GM19023 (cell line): ENCODE measurements at regions not wholly inside any gene's neighbourhood (a gene's known extent, or its start where the extent isn't known, plus 50 kb on each side); places are given as distances from the start of the nearest gene placed in this dataset.

Source experiments
- ATAC-seq: cut with Tn5 transposase; IDR thresholded peaks from one replicate; pipeline ENCODE4 v1.9.1; 2021; ENCODE audit warnings: mild to moderate bottlenecking, moderate library complexity; ENCODE audit not compliant: unreplicated experiment

DNA sequence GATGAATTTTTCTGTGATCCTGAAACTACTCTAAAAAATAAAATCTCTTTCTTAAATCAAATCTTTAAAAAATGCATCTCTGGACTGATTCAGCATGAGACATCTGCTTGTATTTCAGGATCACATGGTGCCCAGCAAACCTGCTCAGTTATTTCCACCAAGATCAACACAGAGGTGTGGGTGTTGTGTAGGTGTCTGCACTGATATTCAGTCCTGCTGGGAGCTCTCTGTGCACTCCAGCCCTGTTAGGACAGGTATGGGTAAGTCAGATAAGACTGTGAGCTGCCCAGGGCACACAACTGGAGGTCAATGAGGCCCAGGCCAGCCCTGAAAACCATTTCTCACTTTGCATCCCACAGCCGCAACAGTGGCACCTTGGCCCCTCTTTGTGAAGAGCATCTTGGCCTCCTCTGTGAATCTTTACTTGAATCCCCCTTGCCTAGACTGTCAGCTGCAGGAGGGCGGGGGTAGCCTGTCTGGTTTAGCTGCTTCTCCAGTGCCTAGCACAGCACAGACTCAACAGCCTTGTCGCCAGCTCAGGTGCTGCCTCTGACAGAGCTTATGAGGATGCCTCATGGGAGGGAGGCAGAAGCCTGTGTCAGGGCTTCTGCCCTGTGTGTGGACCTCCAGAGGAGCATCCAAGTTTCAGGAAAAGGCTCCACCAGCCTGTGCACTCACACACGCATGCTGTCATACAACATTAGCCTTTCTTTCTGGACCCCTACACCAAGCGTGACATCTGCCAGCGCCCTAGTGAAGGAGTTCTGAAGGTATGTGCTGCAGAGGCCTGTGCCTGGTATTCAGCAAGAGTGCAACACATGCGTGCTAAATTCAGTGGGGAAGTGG, 187.6 kb upstream of the CST7 start:
- no peak for ATAC-seq

DNA sequence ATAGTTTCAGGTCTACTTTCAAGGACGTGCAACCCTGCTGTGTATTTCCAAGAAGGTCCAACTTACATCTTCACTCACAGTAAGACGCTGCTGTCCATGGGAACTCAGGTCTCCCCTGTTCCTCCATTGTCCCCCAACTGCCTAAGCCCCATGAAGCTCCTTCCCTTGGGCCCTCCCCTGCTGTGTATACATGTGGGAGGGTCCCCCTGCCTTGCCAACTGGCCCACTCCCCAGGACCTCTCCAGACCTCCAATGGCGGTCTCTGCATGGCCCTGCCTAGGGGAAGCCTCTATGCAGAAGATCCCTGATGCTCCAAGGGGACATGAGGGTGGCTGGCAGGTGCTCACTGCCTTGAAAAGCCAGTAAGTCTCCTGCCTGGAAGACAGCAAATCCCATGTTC, 186.7 kb upstream of the CST7 start:
- ATAC-seq, result no peak

DNA sequence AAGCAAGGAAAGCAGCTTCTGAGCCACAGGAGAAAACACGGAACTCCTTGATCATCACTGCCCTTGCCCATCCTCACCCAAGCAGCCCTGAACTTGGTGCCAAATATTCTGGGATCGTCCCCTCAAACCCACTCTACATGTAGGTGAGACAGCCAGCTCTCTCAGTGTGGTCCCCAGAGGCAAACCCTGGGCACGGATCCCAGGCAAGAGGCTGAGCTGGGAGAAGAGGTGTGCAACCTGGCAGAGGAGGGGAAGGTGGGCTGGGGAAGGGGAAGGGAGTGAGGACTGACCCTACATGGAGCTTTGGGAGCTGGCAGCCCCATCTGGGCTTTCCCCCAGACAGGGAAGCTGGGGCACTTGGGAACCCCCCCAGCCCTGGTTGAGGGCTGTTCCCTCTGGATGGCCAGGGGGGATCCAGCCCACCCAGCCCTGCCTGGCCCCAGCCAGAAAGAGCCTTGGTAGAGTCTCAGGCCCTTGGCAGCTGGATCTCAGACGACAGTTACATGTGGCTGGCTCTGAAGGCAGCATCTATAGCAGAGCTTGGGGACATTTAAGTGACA, 186.2 kb upstream of the CST7 start:
- no peak for ATAC-seq

DNA sequence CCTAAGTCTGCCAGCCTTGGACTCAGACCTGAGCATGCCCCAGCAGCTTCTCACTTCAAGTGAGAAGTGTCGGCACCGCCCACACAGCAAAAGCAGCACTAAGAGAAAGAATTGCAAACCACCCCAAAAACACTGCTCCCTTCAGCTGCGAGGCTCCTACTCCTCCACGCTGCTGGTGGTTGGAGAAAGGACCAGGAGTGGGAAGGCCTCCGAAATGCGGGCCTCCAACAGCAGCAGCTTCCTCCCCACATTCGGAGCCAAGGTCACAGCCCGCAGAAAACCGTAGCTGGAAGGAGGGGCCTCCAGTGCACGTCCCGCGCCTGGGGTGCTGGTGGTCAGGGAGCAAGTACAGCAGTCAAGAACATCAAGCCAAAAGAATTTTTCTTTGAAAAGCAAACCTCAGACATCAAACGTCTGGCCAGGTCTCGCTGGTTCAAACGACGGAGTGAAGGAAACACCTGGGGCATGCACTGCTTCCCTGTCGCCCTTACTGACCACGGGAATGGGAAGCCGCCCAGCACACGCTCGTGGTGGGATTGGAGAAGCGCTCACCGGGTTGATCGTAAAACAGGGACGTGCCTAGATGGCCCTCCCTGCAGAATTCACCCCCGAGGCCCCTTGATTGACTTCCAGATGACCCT, 185.6 kb upstream of the CST7 start:
- no peak for ATAC-seq

DNA sequence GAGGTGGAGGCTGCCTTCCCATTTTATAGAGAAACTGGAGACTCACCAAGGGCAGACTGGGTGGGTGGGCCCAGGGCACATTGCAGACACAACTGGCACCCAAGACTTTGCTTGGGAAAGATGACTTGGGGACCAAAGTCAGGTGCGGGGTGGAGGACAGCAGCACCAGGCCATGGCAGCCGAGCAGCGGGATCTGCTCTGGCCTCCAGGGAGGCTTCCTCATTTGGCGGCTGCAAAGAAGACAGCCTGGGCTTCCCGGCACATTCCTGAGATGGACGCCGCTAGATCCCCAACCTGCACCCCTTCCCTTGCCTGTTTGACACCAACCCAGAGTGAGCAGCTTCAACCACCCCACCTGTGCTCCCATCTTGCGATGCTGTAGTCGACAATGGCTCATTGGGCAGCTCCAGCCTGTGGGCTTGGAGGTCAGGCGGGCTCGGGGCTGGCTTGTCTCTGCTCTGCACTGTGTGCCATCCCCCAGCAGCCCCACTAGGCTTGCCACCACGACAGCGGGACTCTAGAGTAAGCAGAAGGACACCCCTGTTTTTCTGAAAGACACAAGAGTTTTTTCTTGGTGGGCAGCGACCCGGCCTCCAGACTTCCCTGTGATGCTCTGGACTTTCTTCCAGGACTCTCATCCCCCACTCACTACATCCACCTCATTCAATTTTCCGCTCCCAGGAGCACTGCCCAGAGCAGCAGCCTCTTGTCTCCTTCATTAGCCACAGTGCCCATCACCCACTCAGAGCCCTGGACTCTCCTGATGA, 184.9 kb upstream of the CST7 start:
- ATAC-seq, result no peak

DNA sequence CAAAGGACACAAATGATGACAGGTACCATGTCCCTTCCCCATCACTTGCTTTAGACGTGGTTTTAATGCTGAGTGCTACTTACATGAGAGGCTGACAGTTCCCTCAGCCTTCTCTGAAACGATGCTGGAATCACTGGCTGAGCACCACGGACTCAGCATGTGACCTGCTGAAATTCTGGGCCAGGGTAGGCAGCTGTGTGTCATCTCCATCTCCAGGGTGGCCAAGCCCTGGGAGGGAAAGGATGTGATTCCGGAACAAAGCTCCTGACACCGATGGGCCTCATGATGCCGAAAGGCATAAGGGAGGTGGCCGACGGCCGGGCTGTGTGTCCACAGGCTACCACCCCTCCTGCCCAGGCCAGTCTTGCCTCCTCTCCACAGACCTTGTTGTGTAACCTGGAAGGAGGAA, 184.3 kb upstream of the CST7 start:
- ATAC-seq, result no peak

DNA sequence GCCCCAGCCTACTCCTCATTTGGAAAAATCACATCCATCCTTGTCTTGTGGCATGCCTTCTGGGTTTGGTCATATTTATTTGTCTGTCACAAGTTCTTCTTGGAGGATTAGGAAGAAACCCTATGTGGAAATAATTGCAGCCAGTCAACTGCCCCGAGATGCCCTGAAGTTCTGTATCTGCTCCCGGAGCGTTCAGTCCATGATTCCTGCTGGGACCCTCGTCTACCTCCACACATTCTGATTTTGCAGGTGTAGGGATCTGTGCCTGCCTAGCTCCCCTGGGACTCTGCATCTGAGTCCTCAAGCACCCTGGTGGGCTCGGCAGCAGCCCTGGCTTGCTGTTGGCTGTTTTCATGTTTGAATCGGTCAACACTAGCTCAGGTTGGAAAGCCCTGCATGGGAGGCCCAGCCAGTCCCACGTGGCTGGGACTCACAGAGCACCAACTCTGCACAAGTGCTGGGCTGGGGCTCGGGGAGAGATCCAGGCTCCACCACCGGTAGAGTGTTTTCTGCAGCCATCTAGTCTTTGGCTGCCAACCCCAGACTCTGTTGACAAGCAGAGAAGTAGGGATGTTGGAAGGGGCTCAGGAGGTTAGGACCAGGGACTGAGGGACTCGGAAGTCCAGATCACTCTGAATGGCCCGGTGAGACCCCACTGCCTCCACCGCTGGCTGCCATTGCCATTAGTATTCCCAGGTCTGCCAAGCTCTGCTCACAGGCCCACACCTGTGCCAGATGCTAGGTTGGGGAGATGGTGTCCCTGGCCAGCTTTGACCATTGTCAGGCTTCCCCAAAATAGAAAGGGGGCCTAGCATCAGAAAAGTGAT, 183.5 kb upstream of the CST7 start:
- ATAC-seq, result no peak

DNA sequence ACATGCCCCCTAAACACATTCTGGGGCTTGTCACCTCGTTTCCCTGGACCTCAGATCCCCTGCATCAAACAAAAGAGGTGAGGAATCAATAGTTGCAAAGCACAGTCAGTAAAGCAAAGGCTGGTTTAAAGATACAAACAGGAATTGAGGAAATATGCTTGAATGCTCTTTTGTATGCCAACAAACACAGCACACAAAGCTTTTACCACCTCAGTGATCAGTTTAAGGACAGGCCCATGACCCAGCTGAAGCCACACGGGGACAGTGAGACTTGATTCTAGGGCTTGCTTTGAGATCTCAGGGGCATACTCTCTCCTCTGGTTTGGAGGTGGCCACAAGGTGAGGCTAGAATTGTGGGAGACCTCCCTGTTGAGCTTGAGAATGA, 182.9 kb upstream of the CST7 start:
- ATAC-seq, result no peak

DNA sequence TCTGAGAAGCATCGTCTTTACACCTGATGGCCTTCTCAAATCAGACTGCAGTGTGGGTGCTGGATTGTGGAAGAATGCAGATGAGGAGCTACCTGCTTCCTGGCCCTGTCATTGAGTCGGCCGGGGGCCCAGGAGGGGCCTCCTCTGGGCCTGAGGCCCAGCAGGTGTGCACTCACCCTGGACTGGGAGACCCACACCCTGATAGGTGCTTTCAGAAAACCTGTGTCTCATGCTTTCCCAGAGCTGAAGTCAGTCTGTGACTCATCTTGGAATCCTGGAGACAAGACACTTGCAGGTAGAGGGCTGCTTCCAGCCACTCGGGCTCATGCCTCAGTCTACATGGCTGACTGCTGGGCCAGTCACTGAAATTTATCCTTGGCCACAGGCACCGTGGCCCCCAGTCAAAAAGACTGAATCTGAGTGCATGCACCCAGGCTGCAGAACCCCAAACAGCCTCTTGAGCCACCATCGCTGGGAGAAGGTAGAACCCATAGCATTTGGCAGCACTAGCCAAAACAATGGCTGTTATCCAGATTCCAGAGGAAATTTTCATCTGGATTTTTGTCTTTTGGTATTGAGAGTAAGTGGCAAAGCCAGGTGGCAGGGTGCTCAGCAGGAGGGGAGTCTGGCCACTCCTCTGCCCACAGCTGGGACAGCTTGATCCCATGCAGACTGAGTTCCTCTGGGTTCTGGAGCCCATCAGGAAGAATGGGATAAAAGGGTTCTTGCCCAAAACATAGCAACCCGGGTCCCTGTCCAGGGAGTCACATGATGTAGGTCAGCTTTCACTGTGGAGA, 182.0 kb upstream of the CST7 start:
- no peak for ATAC-seq

DNA sequence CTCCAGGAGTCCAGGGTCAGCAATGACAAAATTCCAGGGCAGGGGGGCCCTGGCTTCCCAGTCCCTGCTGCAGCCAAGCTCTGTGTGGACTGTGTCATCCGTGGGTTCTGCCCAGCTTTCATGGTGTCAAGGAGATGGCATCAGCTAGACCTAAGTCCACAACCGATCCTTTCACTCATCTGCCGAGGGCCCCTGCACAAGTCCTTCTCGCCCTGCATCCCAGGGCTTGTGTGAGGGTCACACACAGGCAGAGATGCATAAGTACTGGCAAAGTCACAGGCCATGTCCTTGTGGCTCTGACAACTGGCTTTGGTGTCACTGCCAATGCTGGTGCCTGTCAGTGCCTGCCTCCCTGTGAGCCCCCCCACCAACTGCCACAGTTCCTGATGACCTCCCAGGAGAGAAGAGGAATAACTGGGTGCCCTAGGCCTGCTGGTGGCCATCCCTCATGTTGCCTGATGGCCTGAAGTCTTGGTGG, 181.4 kb upstream of the CST7 start:
- ATAC-seq, result no peak

DNA sequence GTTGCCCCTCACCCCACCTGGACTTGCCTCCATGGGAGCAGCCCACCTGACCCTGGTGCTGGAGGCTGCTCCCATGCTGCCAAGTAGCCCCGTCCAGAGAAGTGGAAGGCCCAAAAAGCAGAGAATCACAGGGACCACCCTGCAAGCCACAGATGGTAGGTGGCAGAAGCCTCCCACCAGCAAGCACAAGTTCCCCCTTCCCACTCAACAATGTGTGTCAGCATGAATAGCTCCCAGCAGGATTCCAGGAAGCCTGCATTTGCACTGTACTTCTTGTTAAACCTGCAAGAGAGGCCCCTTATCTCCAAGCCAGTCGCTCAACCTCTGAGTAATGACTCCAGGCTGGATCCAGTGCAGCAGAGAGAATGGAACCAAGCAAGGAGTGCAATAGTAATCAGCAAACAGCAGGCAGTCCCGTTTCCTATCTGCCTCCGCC, 180.8 kb upstream of the CST7 start:
- no peak for ATAC-seq

DNA sequence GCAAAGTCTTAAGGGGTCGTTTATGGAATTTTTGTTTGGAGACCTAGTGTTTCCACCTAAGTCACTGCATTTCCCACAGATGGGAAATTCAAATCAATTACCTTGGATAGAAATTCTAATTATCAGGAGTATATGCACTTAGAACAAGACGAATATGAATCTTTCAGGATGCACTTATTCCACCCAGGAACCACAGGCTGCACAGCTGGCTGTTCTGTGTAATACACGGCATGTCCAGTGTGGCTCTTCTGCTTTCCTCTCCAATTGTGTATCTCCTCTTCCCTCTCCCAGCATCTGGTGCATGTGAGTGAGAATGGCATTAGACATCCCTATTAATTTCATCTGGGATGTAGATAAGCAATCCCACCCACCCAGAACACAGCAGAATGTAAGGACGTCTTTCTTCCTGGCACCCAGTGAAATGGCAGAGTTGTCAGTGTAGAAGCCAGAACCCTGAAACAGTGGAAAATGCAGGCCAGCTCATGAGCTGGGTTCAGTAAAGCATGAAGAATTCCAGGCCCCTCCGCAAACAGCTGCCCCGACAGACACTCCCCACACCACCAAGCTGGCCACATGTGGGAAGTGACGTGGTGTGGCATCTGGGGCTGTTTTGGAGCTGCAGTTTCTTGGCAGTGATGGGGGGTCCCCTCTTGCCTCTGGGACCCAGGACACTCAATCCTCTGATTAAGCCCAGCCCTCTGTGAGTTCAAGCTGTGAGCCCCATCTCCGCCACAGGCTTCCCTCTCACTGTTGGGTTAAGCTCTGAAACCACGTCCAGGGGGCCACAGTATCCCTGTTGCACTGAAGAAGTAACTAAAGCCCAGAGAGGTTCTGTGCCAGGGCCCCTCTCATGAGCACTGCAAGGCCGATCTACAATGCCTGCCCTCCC, 180.1 kb upstream of the CST7 start:
- no peak for ATAC-seq

DNA sequence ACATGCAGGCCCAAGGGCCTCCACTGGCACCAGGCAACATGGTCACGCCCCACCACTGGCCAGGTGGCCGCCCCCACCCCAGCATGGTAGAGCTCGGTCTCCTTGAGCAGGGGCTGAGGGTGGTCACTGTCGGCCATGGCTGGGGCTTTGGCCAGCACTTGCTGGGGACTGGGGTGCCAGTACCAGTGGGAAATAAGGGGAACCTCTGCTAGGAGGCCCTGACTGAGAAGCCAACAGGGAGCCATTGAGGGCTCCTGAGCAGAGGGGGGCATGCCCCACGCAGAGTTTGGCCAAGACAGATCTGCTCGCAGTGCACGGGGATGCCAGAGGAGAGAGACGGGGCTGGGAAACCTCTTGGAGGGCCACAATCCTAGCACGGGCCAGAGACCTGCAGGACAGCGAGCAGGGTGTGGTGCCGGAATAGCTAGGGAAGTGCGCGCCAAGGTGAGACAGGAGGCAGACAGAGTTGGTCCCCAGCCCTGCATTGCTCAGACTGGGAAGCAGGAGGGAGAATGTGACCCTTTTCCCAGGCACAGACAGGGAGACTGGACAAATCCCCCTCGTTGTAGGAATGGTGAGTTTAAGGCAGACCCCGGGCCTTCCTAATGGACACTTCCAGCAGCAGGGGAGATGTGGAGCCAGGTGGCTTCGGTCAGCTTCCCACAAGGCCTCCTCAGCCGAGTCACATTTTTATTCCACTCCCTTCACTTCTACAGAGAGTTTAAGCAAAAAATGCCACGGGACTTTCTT, 179.0 kb upstream of the CST7 start:
- ATAC-seq, result no peak

DNA sequence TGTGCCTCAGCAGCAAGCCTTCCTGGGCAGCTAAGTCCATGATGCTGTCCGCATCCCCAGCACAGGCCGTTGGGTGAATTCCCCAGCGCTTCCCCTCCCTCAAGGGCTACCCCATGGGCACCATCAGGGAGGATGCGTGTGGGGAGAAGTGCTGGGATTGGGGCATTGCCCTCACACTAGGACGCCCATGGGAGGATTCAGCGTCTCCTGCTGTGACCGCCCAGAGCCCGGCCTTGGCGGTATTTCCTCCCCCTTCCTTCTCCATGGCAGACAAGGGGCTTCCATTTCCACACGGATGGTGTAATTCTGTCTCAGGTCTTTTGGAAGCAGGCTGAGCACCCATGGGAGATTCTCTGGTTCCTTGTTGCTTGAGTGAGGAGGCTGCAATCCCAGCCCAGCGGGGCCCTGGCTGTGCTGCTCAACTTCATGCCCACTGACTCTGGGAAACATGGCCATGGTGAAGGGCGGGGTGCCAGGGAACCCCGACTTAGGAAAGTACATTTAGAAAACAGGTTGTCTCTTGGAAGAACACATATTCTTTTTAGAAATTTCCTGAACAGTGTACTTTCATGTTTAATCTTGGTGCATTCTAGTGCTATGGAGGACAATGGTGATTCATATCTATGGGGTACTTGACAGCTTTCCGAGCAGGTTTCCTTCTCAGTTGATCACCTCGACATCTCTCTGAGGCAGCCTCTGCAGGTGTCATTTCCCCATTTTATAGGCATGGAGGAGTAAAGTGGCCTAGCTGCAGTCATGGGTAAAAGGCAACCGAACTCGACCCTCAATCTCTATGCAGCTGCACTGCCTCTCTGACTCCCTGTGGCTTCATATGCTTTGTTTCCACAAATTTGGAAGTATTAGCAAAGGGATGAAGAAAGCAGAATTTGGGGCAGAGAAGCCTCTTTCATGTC, 178.2 kb upstream of the CST7 start:
- ATAC-seq, result no peak

DNA sequence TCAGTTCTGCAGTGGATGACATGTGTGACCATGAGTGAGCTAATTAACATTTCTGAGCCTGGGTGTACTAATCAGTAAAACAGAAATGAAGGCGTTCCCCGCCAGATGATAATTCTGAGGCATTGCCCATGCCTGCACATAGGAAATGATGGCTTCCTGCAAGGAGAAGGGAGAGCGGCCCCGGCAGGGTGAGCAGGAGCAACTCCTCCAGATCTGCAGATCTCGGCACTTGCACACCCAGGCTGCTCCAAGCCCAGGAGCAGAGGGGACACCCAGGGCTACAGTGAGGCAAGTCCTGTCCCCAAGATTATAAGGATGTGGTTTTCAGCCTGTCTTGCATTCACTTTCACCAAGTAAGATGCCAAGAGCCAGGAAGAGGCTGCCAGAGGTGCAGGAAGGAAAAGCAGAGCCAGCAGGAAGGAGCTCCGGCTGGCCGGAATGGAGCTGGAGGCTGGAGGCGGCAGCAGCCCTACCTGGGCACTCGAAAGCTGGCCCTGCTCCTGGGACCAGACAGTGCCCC, 177.5 kb upstream of the CST7 start:
- ATAC-seq, result no peak

DNA sequence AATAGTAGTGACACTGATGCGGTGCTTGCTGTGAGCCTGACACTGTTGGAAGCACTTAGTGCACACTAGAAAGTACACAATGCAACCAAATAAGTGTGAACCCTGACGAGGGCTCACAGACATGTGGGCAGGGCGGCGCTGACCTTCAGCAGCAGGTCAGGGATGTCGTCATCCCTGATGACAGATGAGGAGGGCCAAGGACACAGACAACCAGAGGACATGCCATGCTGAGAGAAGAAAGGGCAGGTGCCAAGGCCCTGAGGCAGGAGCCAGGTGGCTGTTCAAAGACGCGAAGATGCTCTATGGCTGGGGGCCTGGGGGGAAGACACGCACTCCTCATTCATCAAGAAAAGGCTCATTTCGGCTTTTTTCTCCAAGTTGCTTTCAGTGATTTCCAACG, 176.4 kb upstream of the CST7 start:
- ATAC-seq, result no peak

DNA sequence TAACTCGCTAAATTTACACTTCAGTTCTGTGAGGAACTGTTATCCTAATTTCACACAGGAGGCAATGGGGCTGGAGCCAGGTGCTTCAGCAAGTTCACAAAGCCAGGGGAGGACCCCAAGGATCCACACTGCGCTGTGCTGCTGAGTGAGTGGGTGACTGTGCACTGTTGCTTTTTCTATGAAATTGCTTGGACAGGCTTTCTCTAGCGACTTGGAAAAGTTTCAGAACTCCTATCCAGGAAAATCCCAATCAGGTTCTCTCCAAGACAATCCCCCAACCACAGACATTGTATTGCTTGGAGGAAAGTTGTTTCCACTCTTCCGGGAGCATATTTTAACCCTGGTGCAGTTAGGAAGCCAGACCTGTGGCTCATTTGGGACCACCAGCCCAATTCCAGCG, 175.9 kb upstream of the CST7 start:
- ATAC-seq, result no peak
